Left lung (tissue), 4 donors: ENCODE measurements at regions not wholly inside any gene's neighbourhood (a gene's known extent, or its start where the extent isn't known, plus 50 kb on each side); places are given as distances from the start of the nearest gene placed in this dataset.

ENCODE experiments used
- ATAC-seq: fragments of 200-7000 bp; cut with Tn5 transposase; one replicate; pipeline ENCODE4 v1.9.1; 2020; ENCODE audit warnings: moderate library complexity
- DNase-seq, 4 donors: peaks; one replicate each; pipeline ENCODE4 v3.0.0-alpha.2; 2013 to 2020
- H3K27ac ChIP-seq, 2 donors: fragments of 200-600 bp; sonication (generic) in 1 of 2; one replicate each; pipeline versions ENCODE4 v1.5.0 to v1.8.0; 2020 to 2021
- H3K27me3 ChIP-seq, 2 donors: fragments of 200-600 bp; sonication (generic) in 1 of 2; one replicate each; pipeline versions ENCODE4 v1.5.0 to v1.8.0; 2020 to 2021
- H3K36me3 ChIP-seq, 2 donors: fragments of 200-600 bp; sonication (generic) in 1 of 2; one replicate each; pipeline versions ENCODE4 v1.5.0 to v1.8.0; 2020 to 2021
- H3K4me1 ChIP-seq, 2 donors: fragments of 200-600 bp; one replicate each; pipeline ENCODE4 v1.8.0; 2021
- H3K4me3 ChIP-seq, 2 donors: fragments of 200-600 bp; sonication (generic) in 1 of 2; one replicate each; pipeline versions ENCODE4 v1.5.0 to v1.8.0; 2020 to 2021; ENCODE audit warnings: mild to moderate bottlenecking in 1 of 2
- H3K9me3 ChIP-seq, 2 donors: fragments of 200-600 bp; sonication (generic) in 1 of 2; one replicate each; pipeline versions ENCODE4 v1.5.0 to v1.8.0; 2020 to 2021
- CTCF ChIP-seq, 2 donors: fragments of 200-600 bp; sonication (generic) in 1 of 2; IDR thresholded peaks; one replicate each; pipeline versions ENCODE4 v1.5.0 to v1.8.0; 2021; ENCODE audit warnings: antibody characterized with exemption in 2 of 2
- intact Hi-C, 2 donors: fragments of 100-400 bp; cut with DNase I; formaldehyde crosslinking; loops; one replicate each; pipeline versions ENCODE4 v1.11.2 to v1.14.2; 2022
- donor health status: DM: no; HTN: yes; CAD: no.
- donor health status: DM: no; HTN: no; CAD: no.

GRCh38 chr10:91032611-91033206 is 111.8 kb upstream of the ANKRD1 start:
- TF ChIP-seq CTCF (IDR thresholded peaks at IDR 0.05): no peak
- H3K9me3 ChIP-seq: no peaks in the 10 kb centered on the region
- DNase-seq (peak in 2 of 4 donors; percentile 60 to 77), ATAC-seq (no peak)
- H3K27ac ChIP-seq: no peak overlapping the region
- peaks cover 0 to 15% of the 10 kb centered on the region in 2 donors for H3K4me1 ChIP-seq
- no peak overlapping the region for H3K4me3 ChIP-seq
- H3K36me3 ChIP-seq: no peaks in the 10 kb centered on the region
- H3K27me3 ChIP-seq: no peaks in the 10 kb centered on the region
- intact Hi-C loops: no loop called here

GRCh38 chr10:91033324-91033950 is 112.5 kb upstream of the ANKRD1 start:
- H3K4me3 ChIP-seq: no peak overlapping the region
- intact Hi-C loops: no loop called here
- H3K36me3 ChIP-seq: no peaks in the 10 kb centered on the region
- TF ChIP-seq CTCF (IDR thresholded peaks at IDR 0.05): no peak
- ATAC-seq (no peak), DNase-seq (no peak)
- peaks cover 0 to 15% of the 10 kb centered on the region in 2 donors for H3K4me1 ChIP-seq
- no peak overlapping the region for H3K27ac ChIP-seq
- no peaks in the 10 kb centered on the region for H3K9me3 ChIP-seq
- H3K27me3 ChIP-seq: no peaks in the 10 kb centered on the region

GRCh38 chr10:91034042-91034441 is 113.2 kb upstream of the ANKRD1 start:
- Histone ChIP-seq H3K36me3 (no peaks in the 10 kb centered on the region), H3K4me1 (peaks cover 0 to 15% of the 10 kb centered on the region in 2 donors), H3K9me3 (no peaks in the 10 kb centered on the region), H3K4me3 (no peak overlapping the region), H3K27ac (no peak overlapping the region), H3K27me3 (no peaks in the 10 kb centered on the region)
- intact Hi-C loops: no loop called here
- no peak for TF ChIP-seq CTCF (IDR thresholded peaks at IDR 0.05)
- DNase-seq (no peak), ATAC-seq (no peak)

GRCh38 chr10:91034494-91035159 is 113.7 kb upstream of the ANKRD1 start:
- peak in 2 of 4 donors; percentile 63 to 65 for DNase-seq
- no peak overlapping the region for H3K27ac ChIP-seq
- TF ChIP-seq CTCF (IDR thresholded peaks at IDR 0.05): no peak

GRCh38 chr10:91035650-91036292 is 114.9 kb upstream of the ANKRD1 start:
- H3K4me1 ChIP-seq: peaks cover 0 to 15% of the 10 kb centered on the region in 2 donors
- no peak overlapping the region for H3K27ac ChIP-seq
- intact Hi-C loops: no loop called here
- H3K27me3 ChIP-seq: no peaks in the 10 kb centered on the region
- H3K4me3 ChIP-seq: no peak overlapping the region
- no peaks in the 10 kb centered on the region for H3K36me3 ChIP-seq
- no peak for DNase-seq
- ATAC-seq: no peak
- no peak for TF ChIP-seq CTCF (IDR thresholded peaks at IDR 0.05)
- H3K9me3 ChIP-seq: no peaks in the 10 kb centered on the region

More at GRCh38 chr10:91034494-91035159, 113.7 kb upstream of the ANKRD1 start:
- no peak overlapping the region for H3K4me3 ChIP-seq
- peak; percentile 71 for ATAC-seq
- H3K4me1 ChIP-seq: peaks cover 0 to 15% of the 10 kb centered on the region in 2 donors
- H3K27me3 ChIP-seq: no peaks in the 10 kb centered on the region
- no peaks in the 10 kb centered on the region for H3K9me3 ChIP-seq
- no peaks in the 10 kb centered on the region for H3K36me3 ChIP-seq
- intact Hi-C loops: no loop called here
